B cell (primary cell): ENCODE measurements at regions not wholly inside any gene's neighbourhood (a gene's known extent, or its start where the extent isn't known, plus 50 kb on each side); places are given as distances from the start of the nearest gene placed in this dataset.

ENCODE experiments used
- ATAC-seq: fragments of 200-7000 bp; cut with Tn5 transposase; one replicate; pipeline ENCODE4 v1.10.0; 2021; ENCODE audit warnings: low read depth, mild to moderate bottlenecking, moderate number of reproducible peaks, moderate library complexity
- CTCF ChIA-PET: fragments of 350-600 bp; sonication (Branson Sonifier 250); formaldehyde crosslinking; loops from one replicate; lab custom pipeline; 2021; ENCODE audit warnings: antibody characterized with exemption, inconsistent platforms; lab: Charles Lee
- POLR2A ChIA-PET: fragments of 350-600 bp; sonication (Branson Sonifier 250); formaldehyde crosslinking; loops from one replicate; lab custom pipeline; 2021; ENCODE audit warnings: antibody characterized with exemption; lab: Charles Lee
- DNase-seq: peaks from one replicate; pipeline ENCODE4 v3.0.0; 2013
- H2AFZ ChIP-seq: 2 replicates; pipeline ENCODE4 v1.6.1; 2012; ENCODE audit warnings: mild to moderate bottlenecking, low read depth, low read length; ENCODE audit not compliant: insufficient read depth, poor library complexity, severe bottlenecking
- H3K27ac ChIP-seq, 2 donors: 1 replicate in 1 of 2; 2 replicates in 1 of 2; pipeline ENCODE4 v1.5.1; 2012 to 2013; ENCODE audit warnings: low read length in 2 of 2, mild to moderate bottlenecking in 2 of 2, moderate library complexity in 1 of 2
- H3K27me3 ChIP-seq, 4 experiments: fragments of 200-600 bp in 1 of 4; sonication (generic) in 1 of 4; replicated peaks in 1 of 4; 1 replicate in 2 of 4; 2 replicates in 2 of 4; pipeline versions ENCODE4 v1.6.1 to v1.7.0; 2013 to 2016; ENCODE audit warnings: low read length in 3 of 4, mild to moderate bottlenecking in 2 of 4, mixed read lengths in 1 of 4, moderate library complexity in 1 of 4; ENCODE audit not compliant: insufficient read depth in 4 of 4, control insufficient read depth in 3 of 4; ENCODE audit errors: control extremely low read depth in 1 of 4
- H3K36me3 ChIP-seq, 2 experiments: replicated peaks in 1 of 2; 1 replicate in 1 of 2; 2 replicates in 1 of 2; pipeline versions ENCODE4 v1.6.1 to v1.7.1; 2013; ENCODE audit warnings: low read length in 1 of 2; ENCODE audit not compliant: insufficient read depth in 2 of 2, control insufficient read depth in 1 of 2; ENCODE audit errors: control extremely low read depth in 1 of 2, extremely low read depth in 1 of 2
- H3K4me1 ChIP-seq, 2 donors: fragments of 200-600 bp in 1 of 2; sonication (generic) in 1 of 2; 1 replicate in 1 of 2; 2 replicates in 1 of 2; pipeline versions ENCODE4 v1.5.1 to v1.6.1; 2013 to 2017; ENCODE audit warnings: low read length in 2 of 2; ENCODE audit not compliant: control insufficient read depth in 2 of 2, insufficient read depth in 2 of 2
- H3K4me2 ChIP-seq: replicated peaks from 2 replicates; pipeline ENCODE3; 2012; ENCODE audit warnings: mild to moderate bottlenecking, low read depth, low read length; ENCODE audit not compliant: poor library complexity, severe bottlenecking
- H3K4me3 ChIP-seq, 5 experiments: fragments of 200-600 bp in 1 of 5; sonication (generic) in 1 of 5; 1 replicate in 3 of 5; 2 replicates in 2 of 5; pipeline versions ENCODE4 v1.5.1 to v1.7.0; 2011 to 2016; ENCODE audit warnings: low read length in 4 of 5, mild to moderate bottlenecking in 4 of 5, low read depth in 2 of 5, control low read depth in 1 of 5, moderate library complexity in 1 of 5; ENCODE audit not compliant: insufficient read depth in 1 of 5; ENCODE audit errors: control extremely low read depth in 1 of 5, extremely low read depth in 1 of 5
- H3K79me2 ChIP-seq: fragments of 200-600 bp; sonication (generic); one replicate; pipeline ENCODE4 v1.6.0; 2016; ENCODE audit warnings: low read length; ENCODE audit not compliant: control insufficient read depth, insufficient read depth
- H3K9ac ChIP-seq: fragments of 200-600 bp; sonication (generic); 2 replicates; pipeline ENCODE4 v1.6.1; 2017; ENCODE audit warnings: mild to moderate bottlenecking, low read length, moderate library complexity
- H3K9me3 ChIP-seq, 3 donors: one replicate each; pipeline versions ENCODE4 v1.6.1 to v1.7.1; 2013; ENCODE audit warnings: low read length in 2 of 3; ENCODE audit not compliant: control insufficient read depth in 2 of 3, insufficient read depth in 1 of 3; ENCODE audit errors: control extremely low read depth in 1 of 3
- H4K20me1 ChIP-seq: 2 replicates; pipeline ENCODE4 v1.6.0; 2012; ENCODE audit warnings: mild to moderate bottlenecking, low read length; ENCODE audit not compliant: insufficient read depth, control insufficient read depth, poor library complexity, severe bottlenecking
- H3K27ac Mint-ChIP-seq: one replicate; pipeline ENCODE4 v1.8.0; 2021; ENCODE audit warnings: mixed read lengths
- H3K27me3 Mint-ChIP-seq: one replicate; pipeline ENCODE4 v1.8.0; 2021; ENCODE audit warnings: mixed read lengths
- H3K4me1 Mint-ChIP-seq: one replicate; pipeline ENCODE4 v1.8.0; 2021; ENCODE audit warnings: mixed read lengths
- H3K4me3 Mint-ChIP-seq: one replicate; pipeline ENCODE4 v1.8.0; 2021; ENCODE audit warnings: mixed read lengths
- H3K9me3 Mint-ChIP-seq: one replicate; pipeline ENCODE4 v1.8.0; 2022; ENCODE audit warnings: mixed read lengths; ENCODE audit not compliant: insufficient read depth
- CTCF ChIP-seq: fragments of 200-600 bp; IDR thresholded peaks from one replicate; pipeline ENCODE4 v1.8.0; 2022; ENCODE audit warnings: antibody characterized with exemption, mild to moderate bottlenecking
- EZH2 ChIP-seq: IDR thresholded peaks from 2 replicates; pipeline ENCODE4 v1.6.1; 2012; ENCODE audit warnings: borderline replicate concordance, low read depth, mild to moderate bottlenecking, moderate library complexity, low read length; ENCODE audit not compliant: insufficient read depth, poor library complexity, severe bottlenecking
- WGBS: methylation state at CpG from one replicate; pipeline ENCODE4 v1.1.5; 2013; ENCODE audit warnings: missing lambda C conversion rate; ENCODE audit not compliant: insufficient coverage; 5-methylcytosine and 5-hydroxymethylcytosine counted together
- intact Hi-C: fragments of 100-400 bp; cut with micrococcal nuclease; formaldehyde crosslinking; loops from one replicate; pipeline ENCODE4 v1.10.0; 2022

GRCh38 chr20:57908704-57909630 lies 199.2 kb upstream of the PMEPA1 start:
- Histone ChIP-seq H2AFZ (no peak overlapping the region), H3K9ac (no peak overlapping the region), H3K4me2 (no peak overlapping the region), H3K9me3 (no peaks in the 10 kb centered on the region), H3K36me3 (no peaks in the 10 kb centered on the region), H3K4me3 (no peak overlapping the region), H4K20me1 (no peaks in the 10 kb centered on the region), H3K27me3 (peaks cover 0 to 22% (median 6%) of the 10 kb centered on the region in 4 experiments), H3K27ac (no peak overlapping the region), H3K4me1 (no peaks in the 10 kb centered on the region), H3K79me2 (no peaks in the 10 kb centered on the region)
- H3K27ac Mint-ChIP-seq: no peak overlapping the region
- H3K27me3 Mint-ChIP-seq: peaks cover 59% of the 10 kb centered on the region
- DNase-seq (no peak), ATAC-seq (no peak)
- ChIA-PET CTCF (no interaction called here), POLR2A (no interaction called here)
- TF ChIP-seq CTCF (no peak), EZH2 (no peak)
- 84% methylated on average over 11 of the region's 14 CpGs for WGBS
- no peaks in the 10 kb centered on the region for H3K4me1 Mint-ChIP-seq
- H3K4me3 Mint-ChIP-seq: no peak overlapping the region
- H3K9me3 Mint-ChIP-seq: no peaks in the 10 kb centered on the region
- intact Hi-C loops: no loop called here

GRCh38 chr20:57908226-57908625 lies 198.4 kb upstream of the PMEPA1 start:
- ATAC-seq (no peak), DNase-seq (no peak)
- TF ChIP-seq CTCF (no peak), EZH2 (no peak)
- H3K4me1 Mint-ChIP-seq: no peaks in the 10 kb centered on the region
- Histone ChIP-seq H3K79me2 (no peaks in the 10 kb centered on the region), H3K27me3 (peaks cover 0 to 22% (median 6%) of the 10 kb centered on the region in 4 experiments), H3K4me3 (no peak overlapping the region), H3K4me2 (no peak overlapping the region), H3K9me3 (no peaks in the 10 kb centered on the region), H3K4me1 (no peaks in the 10 kb centered on the region), H2AFZ (no peak overlapping the region), H3K36me3 (no peaks in the 10 kb centered on the region), H3K27ac (no peak overlapping the region), H4K20me1 (no peaks in the 10 kb centered on the region), H3K9ac (no peak overlapping the region)
- H3K27ac Mint-ChIP-seq: no peak overlapping the region
- intact Hi-C loops: no loop called here
- peaks cover 58% of the 10 kb centered on the region for H3K27me3 Mint-ChIP-seq
- 94% methylated on average over 9 of the region's 9 CpGs for WGBS
- H3K4me3 Mint-ChIP-seq: no peak overlapping the region
- ChIA-PET CTCF (no interaction called here), POLR2A (no interaction called here)
- H3K9me3 Mint-ChIP-seq: no peaks in the 10 kb centered on the region
